HCT116 (cell line): ENCODE measurements at regions not wholly inside any gene's neighbourhood (a gene's known extent, or its start where the extent isn't known, plus 50 kb on each side); places are given as distances from the start of the nearest gene placed in this dataset.

Source experiments
- CEBPB ChIP-seq: IDR thresholded peaks from 2 replicates; pipeline ENCODE4 v1.6.1; 2012; ENCODE audit warnings: low read depth
- EZH2phosphoT487 ChIP-seq: fragments of 200-600 bp; IDR thresholded peaks from 2 replicates; pipeline ENCODE4 v1.6.1; 2018; ENCODE audit warnings: antibody characterized with exemption, borderline replicate concordance
- SIN3A ChIP-seq: IDR thresholded peaks from 2 replicates; pipeline ENCODE4 v1.6.1; 2012; ENCODE audit warnings: low read depth
- SP1 ChIP-seq: IDR thresholded peaks from 2 replicates; pipeline ENCODE4 v1.6.1; 2012; ENCODE audit warnings: low read depth
- YY1 ChIP-seq: IDR thresholded peaks from 2 replicates; pipeline ENCODE4 v1.6.1; 2011; ENCODE audit warnings: low read length, low read depth, moderate library complexity, mild to moderate bottlenecking; ENCODE audit not compliant: insufficient replicate concordance; ENCODE audit errors: extremely low read depth
- TF ChIP-seq, protein P1 (sequence below), 3 experiments: fragments of 200-600 bp in 1 of 3; sonication (generic) in 1 of 3; IDR thresholded peaks in 2 of 3; conservative IDR thresholded peaks in 1 of 3; 2 replicates each; pipeline ENCODE4 v1.5.1; 2012 to 2017; ENCODE audit warnings: low read depth in 2 of 3, low read length in 2 of 3, antibody characterized with exemption in 1 of 3, borderline replicate concordance in 1 of 3, control low read depth in 1 of 3, mild to moderate bottlenecking in 1 of 3, mixed read lengths in 1 of 3, mixed run types in 1 of 3, moderate library complexity in 1 of 3; ENCODE audit not compliant: insufficient read depth in 1 of 3

GRCh38 chr3:3740061-3740460, 59.2 kb upstream of the LRRN1 start:
- TF ChIP-seq, protein P1, sequence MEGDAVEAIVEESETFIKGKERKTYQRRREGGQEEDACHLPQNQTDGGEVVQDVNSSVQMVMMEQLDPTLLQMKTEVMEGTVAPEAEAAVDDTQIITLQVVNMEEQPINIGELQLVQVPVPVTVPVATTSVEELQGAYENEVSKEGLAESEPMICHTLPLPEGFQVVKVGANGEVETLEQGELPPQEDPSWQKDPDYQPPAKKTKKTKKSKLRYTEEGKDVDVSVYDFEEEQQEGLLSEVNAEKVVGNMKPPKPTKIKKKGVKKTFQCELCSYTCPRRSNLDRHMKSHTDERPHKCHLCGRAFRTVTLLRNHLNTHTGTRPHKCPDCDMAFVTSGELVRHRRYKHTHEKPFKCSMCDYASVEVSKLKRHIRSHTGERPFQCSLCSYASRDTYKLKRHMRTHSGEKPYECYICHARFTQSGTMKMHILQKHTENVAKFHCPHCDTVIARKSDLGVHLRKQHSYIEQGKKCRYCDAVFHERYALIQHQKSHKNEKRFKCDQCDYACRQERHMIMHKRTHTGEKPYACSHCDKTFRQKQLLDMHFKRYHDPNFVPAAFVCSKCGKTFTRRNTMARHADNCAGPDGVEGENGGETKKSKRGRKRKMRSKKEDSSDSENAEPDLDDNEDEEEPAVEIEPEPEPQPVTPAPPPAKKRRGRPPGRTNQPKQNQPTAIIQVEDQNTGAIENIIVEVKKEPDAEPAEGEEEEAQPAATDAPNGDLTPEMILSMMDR (IDR thresholded peaks at IDR 0.05 in 2 of 3, conservative IDR thresholded peaks at IDR 0.05 in 1 of 3; ENCODE audit: borderline replicate concordance in 1 of 3, insufficient read depth in 1 of 3, low read depth in 2 of 3, low read length in 2 of 3), result no peak
- TF ChIP-seq SIN3A, result no peak
- TF ChIP-seq YY1, result no peak
- TF ChIP-seq CEBPB, result no peak
- TF ChIP-seq EZH2phosphoT487, result no peak
- TF ChIP-seq SP1, result no peak
